ENCODE measurements at regions not wholly inside any gene's neighbourhood (a gene's known extent, or its start where the extent isn't known, plus 50 kb on each side); places are given as distances from the start of the nearest gene placed in this dataset.
"Not testable (repeated sequence)": the region's sequence is repeated elsewhere in the genome, so short reads cannot be mapped to it uniquely, and the experiment has no call there.

- no peaks in the 10 kb centered on the region for H3K27me3 Mint-ChIP-seq (ENCODE audit: low read depth)
- no peak overlapping the region for H3K27ac Mint-ChIP-seq
- no peaks in the 10 kb centered on the region for H3K36me3 Mint-ChIP-seq (ENCODE audit: low read depth)
- no peaks in the 10 kb centered on the region for H3K9me3 Mint-ChIP-seq
- TF ChIP-seq CTCF (IDR thresholded peaks at IDR 0.05; ENCODE audit: unreplicated experiment in 3 of 3), result no peak
- H3K4me3 Mint-ChIP-seq, result no peak overlapping the region
- H3K4me1 Mint-ChIP-seq, result peaks cover 10% of the 10 kb centered on the region
Measured at GRCh38 chr14:51365241-51365965, 125.4 kb downstream of the TMX1 start.

GRCh38 chr14:51366460-51366859 is 126.4 kb downstream of the TMX1 start:
- not testable (repeated sequence) for H3K4me1 Mint-ChIP-seq; H3K27ac Mint-ChIP-seq; H3K9me3 Mint-ChIP-seq; H3K4me3 Mint-ChIP-seq; H3K36me3 Mint-ChIP-seq (ENCODE audit: low read depth); H3K27me3 Mint-ChIP-seq (ENCODE audit: low read depth)

GRCh38 chr14:51366866-51367599 is 127.0 kb downstream of the TMX1 start:
- not testable (repeated sequence) for H3K27me3 Mint-ChIP-seq (ENCODE audit: low read depth); H3K9me3 Mint-ChIP-seq; H3K27ac Mint-ChIP-seq

GRCh38 chr14:51367600-51367931 is 127.5 kb downstream of the TMX1 start:
- no peak for TF ChIP-seq CTCF (IDR thresholded peaks at IDR 0.05; ENCODE audit: unreplicated experiment in 3 of 3)
- Mint-ChIP-seq H3K27ac (no peak overlapping the region), H3K9me3 (peaks cover 4% of the 10 kb centered on the region), H3K4me3 (no peak overlapping the region), H3K27me3 (ENCODE audit: low read depth) (no peaks in the 10 kb centered on the region), H3K4me1 (peaks cover 10% of the 10 kb centered on the region), H3K36me3 (ENCODE audit: low read depth) (no peaks in the 10 kb centered on the region)

More at GRCh38 chr14:51366866-51367599, 127.0 kb downstream of the TMX1 start:
- not testable (repeated sequence) for H3K36me3 Mint-ChIP-seq (ENCODE audit: low read depth); H3K4me1 Mint-ChIP-seq; H3K4me3 Mint-ChIP-seq

GRCh38 chr14:51368721-51369163 is 128.7 kb downstream of the TMX1 start:
- H3K36me3 Mint-ChIP-seq (ENCODE audit: low read depth), result no peaks in the 10 kb centered on the region
- peak overlapping the region in 1 of 3 experiments; percentile 70 for H3K27ac Mint-ChIP-seq
- no peak for TF ChIP-seq CTCF (IDR thresholded peaks at IDR 0.05; ENCODE audit: unreplicated experiment in 3 of 3)
- H3K27me3 Mint-ChIP-seq (ENCODE audit: low read depth), result no peaks in the 10 kb centered on the region
- peaks cover 10% of the 10 kb centered on the region for H3K4me1 Mint-ChIP-seq
- H3K9me3 Mint-ChIP-seq, result peaks cover 4% of the 10 kb centered on the region
- no peak overlapping the region for H3K4me3 Mint-ChIP-seq

GRCh38 chr14:51369814-51370213 is 129.8 kb downstream of the TMX1 start:
- TF ChIP-seq CTCF (IDR thresholded peaks at IDR 0.05; ENCODE audit: unreplicated experiment in 3 of 3), result no peak
- Mint-ChIP-seq H3K36me3 (ENCODE audit: low read depth) (no peaks in the 10 kb centered on the region), H3K9me3 (peaks cover 4% of the 10 kb centered on the region), H3K4me3 (no peak overlapping the region), H3K27ac (no peak overlapping the region), H3K27me3 (ENCODE audit: low read depth) (no peaks in the 10 kb centered on the region), H3K4me1 (peaks cover 10% of the 10 kb centered on the region)

All from nephron (organoid).